Germinal center (tissue), 1 donor: ENCODE measurements at regions not wholly inside any gene's neighbourhood (a gene's known extent, or its start where the extent isn't known, plus 50 kb on each side); places are given as distances from the start of the nearest gene placed in this dataset.
"Not testable (repeated sequence)": the region's sequence is repeated elsewhere in the genome, so short reads cannot be mapped to it uniquely, and the experiment has no call there.

Experiments used
- DNase-seq: peaks from one replicate; pipeline ENCODE4 v3.0.0; 2012; ENCODE audit warnings: mixed read lengths, low spot score

GRCh38 chr10:22158426-22158825, 59.4 kb downstream of the EBLN1 start:
- no peak for DNase-seq

DNA sequence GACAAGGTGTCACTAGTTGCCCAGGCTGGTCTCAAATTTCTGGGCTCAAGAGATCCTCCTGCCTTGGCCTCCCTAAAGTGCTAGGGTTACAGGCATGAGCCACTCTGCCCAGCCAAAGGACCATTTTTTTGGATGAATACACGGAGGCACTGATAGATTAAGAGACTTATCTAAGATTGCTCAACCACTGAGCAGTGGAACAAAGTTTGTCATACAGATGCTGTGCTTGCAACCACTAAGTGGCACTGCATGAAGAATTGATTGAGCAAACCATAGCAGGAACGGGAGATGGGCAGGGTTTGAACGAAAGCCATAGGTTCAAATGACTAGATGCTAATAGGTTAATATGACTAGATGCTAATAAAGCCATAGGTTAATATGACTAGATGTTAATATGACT, 61.1 kb downstream of the EBLN1 start:
- DNase-seq, result no peak

GRCh38 chr10:22152403-22152802, 65.4 kb downstream of the EBLN1 start:
- DNase-seq, result no peak

GRCh38 chr10:22150842-22151241, 67.0 kb downstream of the EBLN1 start:
- DNase-seq, result no peak

GRCh38 chr10:22148961-22149360, 68.9 kb downstream of the EBLN1 start:
- DNase-seq, result no peak

DNA sequence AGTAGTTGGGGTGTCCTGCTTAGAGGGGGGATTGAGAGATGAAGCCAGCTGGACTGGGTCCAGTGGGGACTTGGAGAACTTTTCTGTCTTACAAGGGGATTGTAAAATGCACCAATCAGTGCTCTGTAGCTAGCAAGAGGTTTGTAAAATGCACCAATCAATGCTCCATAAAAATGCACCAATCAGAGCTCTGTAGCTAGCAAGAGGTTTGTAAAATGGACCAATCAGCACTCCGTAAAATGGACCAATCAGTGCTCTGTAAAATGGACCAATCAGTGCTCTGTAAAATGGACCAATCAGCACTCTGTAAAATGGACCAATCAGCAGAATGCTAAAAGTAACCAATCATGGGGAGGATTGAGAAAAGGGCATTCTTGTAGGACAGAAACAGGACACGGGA, 71.9 kb downstream of the EBLN1 start:
- DNase-seq, result not testable (repeated sequence)

DNA sequence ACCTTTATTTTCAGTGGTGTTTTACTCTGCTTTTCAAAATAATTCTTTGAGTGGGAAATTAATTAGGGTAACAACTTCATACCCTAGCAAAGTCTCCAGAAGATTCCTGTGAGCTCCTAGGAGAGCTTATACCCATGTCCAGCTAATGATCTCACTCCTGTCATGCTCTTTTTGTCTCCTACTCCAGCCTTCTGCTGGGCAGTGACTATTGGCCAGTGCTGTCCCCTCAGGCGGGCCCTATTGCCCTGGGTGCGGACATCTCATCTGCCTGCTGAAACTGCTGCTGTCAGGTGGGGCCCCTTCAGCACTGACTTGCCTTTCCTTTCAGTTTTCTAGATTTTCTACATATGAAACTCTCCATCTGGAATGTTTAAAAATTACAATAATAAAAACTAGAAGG, 80.3 kb downstream of the EBLN1 start:
- no peak for DNase-seq

- DNase-seq, result no peak
These were observed 82.2 kb downstream of the EBLN1 start for GRCh38 chr10:22135591-22135990.

GRCh38 chr10:22133749-22134624, 83.8 kb downstream of the EBLN1 start:
- no peak for DNase-seq

GRCh38 chr10:22130824-22131223, 87.0 kb downstream of the EBLN1 start:
- DNase-seq, result not testable (repeated sequence)

DNA sequence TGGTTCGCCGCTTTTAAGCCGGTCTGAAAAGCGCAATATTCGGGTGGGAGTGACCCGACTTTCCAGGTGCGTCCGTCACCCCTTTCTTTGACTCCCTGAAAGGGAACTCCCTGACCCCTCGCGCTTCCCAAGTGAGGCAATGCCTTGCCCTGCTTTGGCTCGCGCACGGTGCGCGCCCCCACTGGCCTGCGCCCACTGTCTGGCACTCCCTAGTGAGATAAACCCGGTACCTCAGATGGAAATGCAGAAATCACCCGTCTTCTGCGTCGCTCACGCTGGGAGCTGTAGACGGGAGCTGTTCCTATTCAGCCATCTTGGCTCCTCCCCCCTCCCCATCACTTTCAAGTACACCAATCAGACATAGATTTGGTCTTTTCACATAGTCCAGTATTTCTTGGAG, 88.2 kb downstream of the EBLN1 start:
- DNase-seq, result not testable (repeated sequence)

DNA sequence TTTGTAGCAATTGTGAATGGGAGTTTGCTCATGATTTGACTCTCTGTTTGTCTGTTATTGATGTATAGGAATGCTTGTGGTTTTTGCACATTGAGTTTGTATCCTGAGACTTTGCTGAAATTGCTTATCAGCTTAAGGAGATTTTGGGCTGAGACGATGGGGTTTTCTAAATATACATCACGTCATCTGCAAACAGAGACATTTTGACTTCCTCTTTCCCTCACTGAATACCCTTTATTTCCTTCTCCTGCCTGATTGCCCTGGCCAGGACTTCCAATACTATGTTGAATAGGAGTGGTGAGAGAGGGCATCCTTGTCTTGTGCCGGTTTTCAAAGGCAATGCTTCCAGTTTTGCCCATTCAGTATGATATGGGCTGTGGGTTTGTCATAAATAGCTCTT, 96.6 kb downstream of the EBLN1 start:
- DNase-seq, result not testable (repeated sequence)

DNA sequence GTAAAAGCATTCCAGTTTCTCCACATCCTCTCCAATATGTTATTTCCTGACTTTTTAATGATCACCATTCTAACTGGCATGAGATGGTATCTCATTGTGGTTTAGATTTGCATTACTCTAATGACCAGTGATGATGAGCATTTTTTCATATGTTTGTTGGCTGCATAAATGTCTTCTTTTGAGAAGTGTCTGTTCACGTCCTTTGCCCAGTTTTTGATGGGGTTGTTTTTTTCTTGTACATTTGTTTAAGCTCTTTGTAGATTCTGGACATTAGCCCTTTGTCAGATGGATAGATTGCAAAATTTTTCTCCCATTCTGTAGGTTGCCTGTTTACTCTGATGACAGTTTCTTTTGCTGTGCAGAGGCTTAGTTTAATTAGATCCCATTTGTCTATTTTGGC, 97.7 kb downstream of the EBLN1 start:
- DNase-seq, result not testable (repeated sequence)

DNA sequence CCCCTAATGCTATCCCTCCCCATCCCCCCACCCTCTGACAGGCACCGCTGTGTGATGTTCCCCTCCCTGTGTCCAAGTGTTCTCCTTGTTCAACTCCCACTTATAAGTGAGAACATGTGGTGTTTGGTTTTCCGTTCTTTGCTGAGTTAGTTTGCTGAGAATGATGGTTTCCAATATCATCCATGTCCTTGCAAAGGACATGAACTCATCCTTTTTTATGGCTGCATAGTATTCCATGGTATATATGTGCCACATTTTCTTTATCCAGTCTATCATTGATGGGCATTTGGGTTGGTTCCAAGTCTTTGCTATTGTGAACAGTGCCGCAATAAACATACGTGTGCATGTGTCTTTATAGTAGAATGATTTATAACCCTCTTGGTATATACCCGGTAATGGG, 98.2 kb downstream of the EBLN1 start:
- not testable (repeated sequence) for DNase-seq

- no peak for DNase-seq
These were observed 106.1 kb downstream of the EBLN1 start for GRCh38 chr10:22111705-22112104.

- DNase-seq, result no peak
These were observed 106.6 kb downstream of the EBLN1 start for GRCh38 chr10:22111260-22111659.

GRCh38 chr10:22110761-22111160, 107.1 kb downstream of the EBLN1 start:
- DNase-seq, result no peak

DNA sequence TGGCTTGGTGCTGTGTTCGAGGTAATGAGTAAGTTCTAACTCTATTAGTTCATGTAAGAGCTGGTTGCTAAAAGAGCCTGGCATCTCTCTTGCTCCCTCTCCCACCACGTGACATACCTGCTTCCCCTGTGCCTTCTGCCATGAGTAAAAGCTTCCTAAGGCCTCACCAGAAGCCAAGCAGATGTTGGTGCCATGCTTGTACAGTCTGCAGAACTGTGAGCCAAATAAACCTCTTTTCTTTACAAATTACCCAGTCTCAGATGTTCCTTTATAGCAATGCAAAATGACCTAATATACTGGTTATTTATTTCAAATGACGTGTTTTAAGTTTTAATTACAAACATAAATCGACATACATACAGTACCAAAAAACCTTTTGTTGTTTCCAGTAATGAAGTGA, 101.7 kb upstream of the DNAJC1 start:
- DNase-seq, result no peak

- DNase-seq, result peak; percentile 15
These were observed 100.4 kb upstream of the DNAJC1 start for GRCh38 chr10:22103701-22104470.

DNA sequence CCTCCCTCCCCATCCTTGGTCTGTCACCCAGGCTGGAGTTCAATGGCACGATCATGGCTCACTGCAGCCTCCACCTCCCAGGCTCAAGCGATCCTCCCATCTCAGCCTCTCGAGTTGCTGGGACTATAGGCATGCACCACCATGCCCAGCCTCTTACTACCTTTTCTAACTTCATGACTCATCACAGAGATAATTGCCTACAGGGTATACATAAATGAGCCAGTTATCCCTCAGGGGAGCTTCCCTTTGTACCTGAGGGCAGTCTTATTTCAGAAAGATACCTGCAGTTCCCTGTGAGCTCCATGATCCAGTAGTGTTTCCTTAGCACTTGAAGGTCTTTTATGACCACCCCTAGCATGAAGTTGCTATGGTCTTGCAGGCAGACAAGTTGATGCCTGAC, 94.2 kb upstream of the DNAJC1 start:
- DNase-seq, result no peak

DNA sequence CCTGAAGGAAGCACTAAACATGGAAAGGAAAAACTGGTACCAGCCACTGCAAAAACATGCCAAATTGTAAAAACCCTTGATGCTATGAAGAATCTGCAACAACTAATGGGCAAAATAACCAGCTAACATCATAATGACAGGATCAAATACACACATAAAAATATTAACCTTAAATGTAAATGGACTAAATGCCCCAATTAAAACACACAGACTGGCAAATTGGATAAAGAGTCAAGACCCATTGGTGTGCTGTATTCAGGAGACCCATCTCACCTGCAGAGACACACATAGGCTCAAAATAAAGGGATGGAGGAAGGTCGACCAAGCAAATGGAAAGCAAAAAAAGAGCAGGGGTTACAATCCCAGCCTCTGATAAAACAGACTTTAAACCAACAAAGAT, 87.7 kb upstream of the DNAJC1 start:
- DNase-seq, result not testable (repeated sequence)

GRCh38 chr10:22087402-22087738, 83.8 kb upstream of the DNAJC1 start:
- DNase-seq, result no peak

DNA sequence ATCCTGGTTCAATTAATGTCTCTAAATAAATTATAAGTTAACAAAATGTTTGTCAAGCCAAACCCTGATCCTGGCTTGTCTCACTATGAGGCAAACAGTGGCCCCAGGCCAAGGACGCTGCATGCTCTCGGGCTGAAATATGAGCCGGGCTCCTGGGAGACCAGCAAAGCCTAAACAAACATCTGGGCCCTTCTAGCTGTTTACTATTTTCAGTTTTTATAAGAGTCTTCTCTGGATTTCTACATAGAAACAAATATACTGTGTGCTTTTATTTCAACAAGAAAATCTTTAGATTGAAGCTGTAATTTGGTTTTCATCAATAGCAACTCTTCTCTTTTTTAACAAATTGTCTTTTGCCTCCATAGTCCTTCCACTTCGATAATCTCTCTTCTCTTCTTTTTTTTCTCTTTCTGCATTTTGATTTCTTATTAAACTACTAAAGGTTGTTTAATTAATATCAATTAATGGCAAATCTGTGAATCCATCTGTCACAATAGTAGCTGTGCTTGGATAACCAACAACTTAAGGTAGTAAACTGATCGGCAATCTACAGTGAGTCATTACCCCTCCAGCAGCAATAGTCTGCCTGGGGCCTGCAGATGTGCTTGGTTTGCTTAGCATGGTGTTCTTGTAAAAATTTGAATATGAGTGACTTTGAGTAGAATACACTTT, 83.3 kb upstream of the DNAJC1 start:
- DNase-seq, result no peak
